Prostate gland (tissue), 2 donors: ENCODE measurements at regions not wholly inside any gene's neighbourhood (a gene's known extent, or its start where the extent isn't known, plus 50 kb on each side); places are given as distances from the start of the nearest gene placed in this dataset.

Experiments used
- DNase-seq: peaks from one replicate; pipeline ENCODE4 v3.0.0-alpha.2; 2019; ENCODE audit warnings: low spot score
- H3K27ac ChIP-seq, 2 donors: fragments of 200-600 bp; sonication (generic); 2 replicates each; pipeline ENCODE4 v1.5.1; 2017 to 2019
- H3K27me3 ChIP-seq: fragments of 200-600 bp; sonication (generic); replicated peaks from 2 replicates; pipeline ENCODE4 v1.5.1; 2019; ENCODE audit not compliant: insufficient read depth
- H3K36me3 ChIP-seq, 2 donors: fragments of 200-600 bp; sonication (generic); 1 replicate in 1 of 2; 2 replicates in 1 of 2; pipeline versions ENCODE4 v1.5.1 to v1.8.1; 2017 to 2019
- H3K4me1 ChIP-seq: fragments of 200-600 bp; sonication (generic); replicated peaks from 2 replicates; pipeline ENCODE4 v1.5.1; 2019
- H3K4me3 ChIP-seq, 2 donors: fragments of 200-600 bp; sonication (generic); 2 replicates each; pipeline ENCODE4 v1.5.1; 2017 to 2019
- H3K9me3 ChIP-seq: fragments of 200-600 bp; sonication (generic); 2 replicates; pipeline ENCODE4 v1.5.1; 2017
- CTCF ChIP-seq, 4 experiments: fragments of 200-600 bp in 2 of 4; fragments of 450-650 bp in 2 of 4; sonication (generic) in 2 of 4; IDR thresholded peaks; 1 replicate in 3 of 4; 2 replicates in 1 of 4; pipeline ENCODE4 v1.5.1; 2016 to 2019; ENCODE audit warnings: antibody characterized with exemption in 4 of 4, mild to moderate bottlenecking in 2 of 4, moderate library complexity in 2 of 4
- POLR2A ChIP-seq: fragments of 450-650 bp; IDR thresholded peaks from one replicate; pipeline ENCODE4 v1.6.1; 2016; ENCODE audit warnings: antibody characterized with exemption, mild to moderate bottlenecking
- POLR2AphosphoS5 ChIP-seq: sonication (generic); formaldehyde crosslinking; IDR thresholded peaks from one replicate; pipeline ENCODE4 v1.6.1; 2017; ENCODE audit warnings: antibody characterized with exemption
- WGBS: methylation state at CpG from one replicate; pipeline ENCODE4 v1.1.5; 2018; 5-methylcytosine and 5-hydroxymethylcytosine counted together
- intact Hi-C: fragments of 100-400 bp; cut with DNase I; formaldehyde crosslinking; loops from one replicate; pipeline ENCODE4 v1.14.2; 2022

- intact Hi-C loops, result no loop called here
- H3K27ac ChIP-seq, result no peak overlapping the region
Measured at GRCh38 chr13:73860501-73860900, 273.7 kb downstream of the KLF12 start.

DNA sequence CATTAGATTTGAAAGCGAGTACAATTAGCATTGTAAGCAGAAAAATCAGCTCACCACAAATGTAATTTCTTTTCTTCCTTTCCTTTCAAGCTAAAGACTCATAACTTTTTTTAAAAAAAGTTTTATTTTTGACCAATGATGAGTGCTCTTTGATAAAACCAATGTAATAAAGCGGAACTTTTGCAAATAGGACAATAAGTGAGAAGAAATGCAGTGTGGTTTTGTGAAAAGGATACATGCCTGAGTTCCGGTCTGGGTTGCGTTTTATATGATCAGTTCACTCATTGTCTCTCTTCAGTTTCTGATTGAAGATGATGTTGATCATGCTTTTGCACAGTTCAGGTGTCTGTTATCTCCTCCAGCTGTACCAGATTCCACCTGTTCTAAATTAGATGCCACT, 274.4 kb downstream of the KLF12 start:
- no peaks in the 10 kb centered on the region for H3K27me3 ChIP-seq
- DNase-seq, result no peak
- intact Hi-C loops, result no loop called here
- H3K36me3 ChIP-seq, result no peaks in the 10 kb centered on the region
- 72% methylated on average over 4 of the region's 4 CpGs for WGBS
- no peaks in the 10 kb centered on the region for H3K9me3 ChIP-seq
- H3K27ac ChIP-seq, result no peak overlapping the region
- H3K4me3 ChIP-seq, result no peak overlapping the region
- TF ChIP-seq CTCF (IDR thresholded peaks at IDR 0.05) (no peak), POLR2AphosphoS5 (no peak), POLR2A (no peak)
- no peaks in the 10 kb centered on the region for H3K4me1 ChIP-seq

More at GRCh38 chr13:73860501-73860900, 273.7 kb downstream of the KLF12 start:
- H3K36me3 ChIP-seq, result no peaks in the 10 kb centered on the region
- no peaks in the 10 kb centered on the region for H3K4me1 ChIP-seq
- WGBS, result 89% methylated on average over 6 of the region's 6 CpGs
- no peak overlapping the region for H3K4me3 ChIP-seq
- H3K27me3 ChIP-seq, result no peaks in the 10 kb centered on the region
- DNase-seq, result no peak
- no peaks in the 10 kb centered on the region for H3K9me3 ChIP-seq
- TF ChIP-seq CTCF (IDR thresholded peaks at IDR 0.05), result no peak

- intact Hi-C loops, result no loop called here
- DNase-seq, result no peak
- no peak overlapping the region for H3K27ac ChIP-seq
- no peaks in the 10 kb centered on the region for H3K4me1 ChIP-seq
- H3K36me3 ChIP-seq, result no peaks in the 10 kb centered on the region
- no peaks in the 10 kb centered on the region for H3K9me3 ChIP-seq
- no peaks in the 10 kb centered on the region for H3K27me3 ChIP-seq
- 99% methylated on average over 2 of the region's 2 CpGs for WGBS
- no peak overlapping the region for H3K4me3 ChIP-seq
- TF ChIP-seq POLR2A (no peak), CTCF (IDR thresholded peaks at IDR 0.05) (no peak)
Measured at GRCh38 chr13:73857106-73857505, 277.1 kb downstream of the KLF12 start.

- intact Hi-C loops, result no loop called here
- Histone ChIP-seq H3K27ac (no peak overlapping the region), H3K27me3 (no peaks in the 10 kb centered on the region), H3K4me1 (no peaks in the 10 kb centered on the region), H3K4me3 (no peak overlapping the region), H3K36me3 (no peaks in the 10 kb centered on the region), H3K9me3 (no peaks in the 10 kb centered on the region)
- no peak for DNase-seq
- WGBS, result 79% methylated on average over 3 of the region's 3 CpGs
- TF ChIP-seq POLR2AphosphoS5, result no peak
- TF ChIP-seq CTCF (IDR thresholded peaks at IDR 0.05), result no peak
- no peak for TF ChIP-seq POLR2A
Measured at GRCh38 chr13:73851104-73851503, 283.1 kb downstream of the KLF12 start.

GRCh38 chr13:73850104-73850873, 283.9 kb downstream of the KLF12 start:
- TF ChIP-seq CTCF (IDR thresholded peaks at IDR 0.05) (no peak), POLR2A (no peak), POLR2AphosphoS5 (no peak)
- no peak for DNase-seq
- H3K9me3 ChIP-seq, result no peaks in the 10 kb centered on the region
- H3K27me3 ChIP-seq, result no peaks in the 10 kb centered on the region
- H3K27ac ChIP-seq, result no peak overlapping the region
- WGBS, result 36% methylated on average over 5 of the region's 5 CpGs
- intact Hi-C loops, result no loop called here
- no peak overlapping the region for H3K4me3 ChIP-seq
- no peaks in the 10 kb centered on the region for H3K4me1 ChIP-seq
- H3K36me3 ChIP-seq, result no peaks in the 10 kb centered on the region
